HAP-1 (cell line): ENCODE measurements at regions not wholly inside any gene's neighbourhood (a gene's known extent, or its start where the extent isn't known, plus 50 kb on each side); places are given as distances from the start of the nearest gene placed in this dataset.
"Not testable (repeated sequence)": the region's sequence is repeated elsewhere in the genome, so short reads cannot be mapped to it uniquely, and the experiment has no call there.

Experiments used
- DNase-seq, 2 experiments: peaks; one replicate each; pipeline ENCODE4 v3.0.0-alpha.2; 2016 to 2020; ENCODE audit warnings: low spot score in 2 of 2
- H3K27me3 ChIP-seq: fragments of 250-450 bp; sonication (Bioruptor Pico); 2 replicates; pipeline ENCODE4 v1.5.1; 2020; ENCODE audit warnings: low read depth, mild to moderate bottlenecking, moderate library complexity
- H3K36me3 ChIP-seq: fragments of 250-450 bp; sonication (Bioruptor Pico); replicated peaks from 2 replicates; pipeline ENCODE4 v1.5.1; 2020; ENCODE audit warnings: mild to moderate bottlenecking
- H3K4me1 ChIP-seq: fragments of 250-450 bp; sonication (Bioruptor Pico); 2 replicates; pipeline ENCODE4 v1.5.1; 2020; ENCODE audit warnings: mild to moderate bottlenecking
- H3K4me3 ChIP-seq: fragments of 250-450 bp; sonication (Bioruptor Pico); 2 replicates; pipeline ENCODE4 v1.5.1; 2020; ENCODE audit warnings: mild to moderate bottlenecking, moderate library complexity
- H3K9me3 ChIP-seq: fragments of 250-450 bp; sonication (Bioruptor Pico); 2 replicates; pipeline ENCODE4 v1.5.1; 2020; ENCODE audit warnings: mild to moderate bottlenecking, moderate library complexity
- in situ Hi-C: fragments of 300-500 bp; cut with MboI; formaldehyde crosslinking; loops from 3 replicates; pipeline ENCODE4 v1.14.3; 2020; ENCODE audit warnings: low sequenced_read_pairs, inconsistent platforms, mixed read lengths

GRCh38 chr5:23157716-23158115 lies 304.6 kb upstream of the CDH12 start:
- no peaks in the 10 kb centered on the region for H3K36me3 ChIP-seq
- H3K4me3 ChIP-seq: no peak overlapping the region
- no peaks in the 10 kb centered on the region for H3K4me1 ChIP-seq
- H3K27me3 ChIP-seq: no peaks in the 10 kb centered on the region
- in situ Hi-C loops: no loop called here
- no peak for DNase-seq
- H3K9me3 ChIP-seq: no peaks in the 10 kb centered on the region

- Histone ChIP-seq H3K36me3 (no peaks in the 10 kb centered on the region), H3K4me3 (no peak overlapping the region), H3K9me3 (no peaks in the 10 kb centered on the region), H3K4me1 (no peaks in the 10 kb centered on the region), H3K27me3 (no peaks in the 10 kb centered on the region)
- no peak for DNase-seq
- in situ Hi-C loops: no loop called here
These were observed 304.0 kb upstream of the CDH12 start for GRCh38 chr5:23157169-23157568.

- Histone ChIP-seq H3K4me1 (no peaks in the 10 kb centered on the region), H3K4me3 (no peak overlapping the region), H3K27me3 (no peaks in the 10 kb centered on the region), H3K36me3 (no peaks in the 10 kb centered on the region), H3K9me3 (no peaks in the 10 kb centered on the region)
- in situ Hi-C loops: no loop called here
- no peak for DNase-seq
These were observed 294.5 kb upstream of the CDH12 start for GRCh38 chr5:23147625-23148024.

GRCh38 chr5:23146183-23146582 lies 293.0 kb upstream of the CDH12 start:
- in situ Hi-C loops: no loop called here
- no peak overlapping the region for H3K4me3 ChIP-seq
- DNase-seq: no peak

GRCh38 chr5:23139338-23140171 lies 286.4 kb upstream of the CDH12 start:
- no peak overlapping the region for H3K4me3 ChIP-seq
- in situ Hi-C loops: no loop called here

More at GRCh38 chr5:23146183-23146582, 293.0 kb upstream of the CDH12 start:
- H3K27me3 ChIP-seq: no peaks in the 10 kb centered on the region
- H3K9me3 ChIP-seq: no peaks in the 10 kb centered on the region
- no peaks in the 10 kb centered on the region for H3K4me1 ChIP-seq
- H3K36me3 ChIP-seq: no peaks in the 10 kb centered on the region

GRCh38 chr5:23136958-23137357 lies 283.8 kb upstream of the CDH12 start:
- no peaks in the 10 kb centered on the region for H3K36me3 ChIP-seq
- H3K27me3 ChIP-seq: no peaks in the 10 kb centered on the region
- no peaks in the 10 kb centered on the region for H3K4me1 ChIP-seq
- DNase-seq: no peak
- H3K9me3 ChIP-seq: no peaks in the 10 kb centered on the region
- H3K4me3 ChIP-seq: no peak overlapping the region
- in situ Hi-C loops: no loop called here

More at GRCh38 chr5:23139338-23140171, 286.4 kb upstream of the CDH12 start:
- Histone ChIP-seq H3K27me3 (no peaks in the 10 kb centered on the region), H3K4me1 (no peaks in the 10 kb centered on the region), H3K36me3 (no peaks in the 10 kb centered on the region), H3K9me3 (no peaks in the 10 kb centered on the region)
- peak in 1 of 2 experiments; percentile 34 for DNase-seq

- Histone ChIP-seq H3K9me3 (no peaks in the 10 kb centered on the region), H3K4me3 (no peak overlapping the region), H3K36me3 (no peaks in the 10 kb centered on the region), H3K4me1 (peaks cover 7% of the 10 kb centered on the region), H3K27me3 (no peaks in the 10 kb centered on the region)
- in situ Hi-C loops: no loop called here
- no peak for DNase-seq
These were observed 279.1 kb upstream of the CDH12 start for GRCh38 chr5:23132231-23132630.

- Histone ChIP-seq H3K4me1 (peaks cover 23% of the 10 kb centered on the region), H3K9me3 (no peaks in the 10 kb centered on the region), H3K4me3 (no peak overlapping the region), H3K36me3 (no peaks in the 10 kb centered on the region), H3K27me3 (no peaks in the 10 kb centered on the region)
- in situ Hi-C loops: no loop called here
- DNase-seq: peak in 1 of 2 experiments; percentile 90
These were observed 259.1 kb upstream of the CDH12 start for GRCh38 chr5:23112237-23112636.

GRCh38 chr5:23105021-23105420 lies 251.9 kb upstream of the CDH12 start:
- Histone ChIP-seq H3K27me3 (no peaks in the 10 kb centered on the region), H3K36me3 (no peaks in the 10 kb centered on the region), H3K4me3 (no peak overlapping the region), H3K4me1 (no peaks in the 10 kb centered on the region), H3K9me3 (no peaks in the 10 kb centered on the region)
- DNase-seq: no peak
- in situ Hi-C loops: no loop called here

GRCh38 chr5:23103566-23103965 lies 250.4 kb upstream of the CDH12 start:
- no peaks in the 10 kb centered on the region for H3K36me3 ChIP-seq
- no peaks in the 10 kb centered on the region for H3K4me1 ChIP-seq
- in situ Hi-C loops: no loop called here
- no peaks in the 10 kb centered on the region for H3K9me3 ChIP-seq
- H3K27me3 ChIP-seq: no peaks in the 10 kb centered on the region
- no peak overlapping the region for H3K4me3 ChIP-seq
- no peak for DNase-seq

- not testable (repeated sequence) for DNase-seq
These were observed 242.3 kb upstream of the CDH12 start for GRCh38 chr5:23095418-23095817.

GRCh38 chr5:23089286-23089685 lies 236.1 kb upstream of the CDH12 start:
- in situ Hi-C loops: no loop called here

More at GRCh38 chr5:23095418-23095817, 242.3 kb upstream of the CDH12 start:
- H3K4me1 ChIP-seq, H3K4me3 ChIP-seq, H3K9me3 ChIP-seq, H3K27me3 ChIP-seq, in situ Hi-C loops, H3K36me3 ChIP-seq: not testable (repeated sequence)

GRCh38 chr5:23084815-23085214 lies 231.7 kb upstream of the CDH12 start:
- no peaks in the 10 kb centered on the region for H3K9me3 ChIP-seq
- H3K4me3 ChIP-seq: no peak overlapping the region
- in situ Hi-C loops: no loop called here
- H3K27me3 ChIP-seq: no peaks in the 10 kb centered on the region
- H3K4me1 ChIP-seq: no peaks in the 10 kb centered on the region
- no peaks in the 10 kb centered on the region for H3K36me3 ChIP-seq
- no peak for DNase-seq

More at GRCh38 chr5:23089286-23089685, 236.1 kb upstream of the CDH12 start:
- H3K4me1 ChIP-seq: no peaks in the 10 kb centered on the region
- H3K9me3 ChIP-seq: no peaks in the 10 kb centered on the region
- no peak for DNase-seq
- no peaks in the 10 kb centered on the region for H3K36me3 ChIP-seq
- no peaks in the 10 kb centered on the region for H3K27me3 ChIP-seq
- no peak overlapping the region for H3K4me3 ChIP-seq

- H3K4me3 ChIP-seq: no peak overlapping the region
- H3K9me3 ChIP-seq: no peaks in the 10 kb centered on the region; the same call in 1 of the 2 replicates
- no peaks in the 10 kb centered on the region for H3K27me3 ChIP-seq
- in situ Hi-C loops: no loop called here
- H3K36me3 ChIP-seq: no peaks in the 10 kb centered on the region
- H3K4me1 ChIP-seq: no peaks in the 10 kb centered on the region
- DNase-seq: no peak
These were observed 219.0 kb upstream of the CDH12 start for GRCh38 chr5:23072179-23072578.
